Stimulated activated CD4-positive, alpha-beta T cell treated with anti-CD3 and anti-CD28 coated beads, Interleukin-4, amount 100 ng/mL, for 4 hours (primary cell): ENCODE measurements at regions not wholly inside any gene's neighbourhood (a gene's known extent, or its start where the extent isn't known, plus 50 kb on each side); places are given as distances from the start of the nearest gene placed in this dataset.
"Not testable (repeated sequence)": the region's sequence is repeated elsewhere in the genome, so short reads cannot be mapped to it uniquely, and the experiment has no call there.

Experiments
- DNase-seq, 2 experiments: peaks; one replicate each; pipeline ENCODE4 v3.0.0-alpha.2; 2020

- no peak for DNase-seq
Observed at GRCh38 chr1:60949154-60949825, 133.1 kb upstream of the NFIA start.

- DNase-seq: no peak
Observed at GRCh38 chr1:60948486-60948885, 133.9 kb upstream of the NFIA start.

- DNase-seq: no peak
Observed at GRCh38 chr1:60947367-60947766, 135.0 kb upstream of the NFIA start.

- no peak for DNase-seq
Observed at GRCh38 chr1:60942896-60943638, 139.3 kb upstream of the NFIA start.

- DNase-seq: no peak
Observed at GRCh38 chr1:60942291-60942690, 140.1 kb upstream of the NFIA start.

- DNase-seq: not testable (repeated sequence)
Observed at GRCh38 chr1:60940685-60941084, 141.7 kb upstream of the NFIA start.

- no peak for DNase-seq
Observed at GRCh38 chr1:60937720-60938119, 144.6 kb upstream of the NFIA start.

GRCh38 chr1:60936591-60937342 lies 145.6 kb upstream of the NFIA start:
- no peak for DNase-seq

- no peak for DNase-seq
Observed at GRCh38 chr1:60936163-60936562, 146.2 kb upstream of the NFIA start.

- no peak for DNase-seq
Observed at GRCh38 chr1:60935599-60936110, 146.7 kb upstream of the NFIA start.

- DNase-seq: no peak
Observed at GRCh38 chr1:60930130-60930529, 152.2 kb upstream of the NFIA start.

- no peak for DNase-seq
Observed at GRCh38 chr1:60924964-60925798, 157.2 kb upstream of the NFIA start.

- no peak for DNase-seq
Observed at GRCh38 chr1:60924165-60924564, 158.2 kb upstream of the NFIA start.

- DNase-seq: no peak
Observed at GRCh38 chr1:60923389-60924087, 158.8 kb upstream of the NFIA start.

GRCh38 chr1:60922304-60922703 lies 160.1 kb upstream of the NFIA start:
- no peak for DNase-seq

GRCh38 chr1:60921175-60921574 lies 161.2 kb upstream of the NFIA start:
- DNase-seq: no peak

GRCh38 chr1:60920561-60920960 lies 161.8 kb upstream of the NFIA start:
- no peak for DNase-seq

- DNase-seq: no peak
Observed at GRCh38 chr1:60918867-60919266, 163.5 kb upstream of the NFIA start.

- DNase-seq: no peak
Observed at GRCh38 chr1:60916906-60917305, 165.5 kb upstream of the NFIA start.

- DNase-seq: no peak
Observed at GRCh38 chr1:60916199-60916598, 166.2 kb upstream of the NFIA start.

GRCh38 chr1:60915441-60915840 lies 166.9 kb upstream of the NFIA start:
- no peak for DNase-seq

GRCh38 chr1:60914982-60915381 lies 167.4 kb upstream of the NFIA start:
- DNase-seq: no peak
